Heart left ventricle (tissue), 13 donors: ENCODE measurements at regions not wholly inside any gene's neighbourhood (a gene's known extent, or its start where the extent isn't known, plus 50 kb on each side); places are given as distances from the start of the nearest gene placed in this dataset.

ENCODE experiments used
- POLR2A ChIP-seq, 2 donors: fragments of 450-650 bp; IDR thresholded peaks; one replicate each; pipeline ENCODE4 v1.6.1; 2017; ENCODE audit warnings: antibody characterized with exemption in 2 of 2, mild to moderate bottlenecking in 2 of 2, moderate library complexity in 2 of 2
- TF ChIP-seq, protein P1 (sequence below), 12 donors: fragments of 200-600 bp; sonication (generic) in 4 of 12; IDR thresholded peaks; one replicate each; pipeline versions ENCODE4 v1.5.0 to v1.8.0; 2018 to 2022; ENCODE audit warnings: antibody characterized with exemption in 12 of 12, mild to moderate bottlenecking in 5 of 12
- donor health status: ischemic (EF 13 %, LVEDD 7.1; RV severe dilation, severe dysfunction).
- donor health status: DM: no; HTN: yes; CAD: no.
- donor health status: DM: no; HTN: no; CAD: no.
- donor health status: ischemic (EF 25% LVEDD 6.9; RV normal size, moderate dysfunction).
- donor health status: ischemic (EF 25% LVEDD 5.7; RV mildly dilated, moderate dysfunction).
- donor health status: ischemic (EF 35%, LVEDD 5.7; RV mildly dilated, moderate dysfunction).
- donor health status: nonischemic (EF 11% LVEDD 7.7; RV severe dilation, severe dysfunction).
- donor health status: DM: yes; HTN: yes; CAD: no.
- donor health status: PGD.
- donor health status: ischemic (EF 29% LVEDD 5.4; RV normal size, mild dysfunction).
- donor health status: nonischemic (EF 23%, LVEDD 6.1; RV moderate dilation, normal function).

DNA sequence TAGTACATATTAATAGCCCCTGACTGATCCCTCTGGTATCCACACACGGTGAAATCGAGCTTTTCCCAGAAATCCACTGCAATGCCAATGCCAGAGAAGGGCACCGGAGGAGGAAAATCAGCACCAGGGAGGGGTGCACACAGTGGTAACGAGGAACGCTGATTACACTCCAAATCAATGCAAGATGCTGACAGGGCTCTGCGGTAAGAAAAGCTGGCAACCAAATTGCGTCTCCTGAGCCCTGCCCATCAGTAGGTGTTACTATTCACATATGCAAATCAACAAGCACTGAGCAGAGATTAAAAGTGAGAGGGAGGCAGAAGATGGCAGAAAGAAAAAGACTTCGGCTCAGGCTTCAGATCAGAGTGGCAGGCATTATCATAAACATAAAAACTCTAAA is 159.1 kb downstream of the RPS29 start:
- TF ChIP-seq, protein P1, sequence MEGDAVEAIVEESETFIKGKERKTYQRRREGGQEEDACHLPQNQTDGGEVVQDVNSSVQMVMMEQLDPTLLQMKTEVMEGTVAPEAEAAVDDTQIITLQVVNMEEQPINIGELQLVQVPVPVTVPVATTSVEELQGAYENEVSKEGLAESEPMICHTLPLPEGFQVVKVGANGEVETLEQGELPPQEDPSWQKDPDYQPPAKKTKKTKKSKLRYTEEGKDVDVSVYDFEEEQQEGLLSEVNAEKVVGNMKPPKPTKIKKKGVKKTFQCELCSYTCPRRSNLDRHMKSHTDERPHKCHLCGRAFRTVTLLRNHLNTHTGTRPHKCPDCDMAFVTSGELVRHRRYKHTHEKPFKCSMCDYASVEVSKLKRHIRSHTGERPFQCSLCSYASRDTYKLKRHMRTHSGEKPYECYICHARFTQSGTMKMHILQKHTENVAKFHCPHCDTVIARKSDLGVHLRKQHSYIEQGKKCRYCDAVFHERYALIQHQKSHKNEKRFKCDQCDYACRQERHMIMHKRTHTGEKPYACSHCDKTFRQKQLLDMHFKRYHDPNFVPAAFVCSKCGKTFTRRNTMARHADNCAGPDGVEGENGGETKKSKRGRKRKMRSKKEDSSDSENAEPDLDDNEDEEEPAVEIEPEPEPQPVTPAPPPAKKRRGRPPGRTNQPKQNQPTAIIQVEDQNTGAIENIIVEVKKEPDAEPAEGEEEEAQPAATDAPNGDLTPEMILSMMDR (IDR thresholded peaks at IDR 0.05): no peak
- no peak for TF ChIP-seq POLR2A (IDR thresholded peaks at IDR 0.05)
